ENCODE measurements at regions not wholly inside any gene's neighbourhood (a gene's known extent, or its start where the extent isn't known, plus 50 kb on each side); places are given as distances from the start of the nearest gene placed in this dataset.

DNA sequence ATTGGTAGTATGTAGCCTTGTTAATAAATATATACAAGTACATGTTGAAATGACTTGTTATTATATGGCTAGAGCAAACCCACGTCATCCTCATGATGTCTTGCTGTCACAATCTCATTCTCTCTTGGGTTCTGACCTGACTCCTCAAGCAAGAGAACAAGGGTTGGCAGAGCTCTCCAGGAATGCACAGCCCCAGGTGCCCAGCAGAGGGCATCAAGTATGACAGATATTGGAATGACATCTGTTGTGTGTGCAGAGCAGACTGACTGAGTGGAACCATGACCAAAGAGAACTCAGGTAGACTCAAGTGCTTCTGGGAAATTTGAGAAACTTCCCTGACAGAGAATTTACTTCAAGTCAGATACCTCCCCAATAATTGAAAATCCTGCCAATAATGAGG lies 90.6 kb downstream of the PAX1 start:
- TF ChIP-seq, protein P1, sequence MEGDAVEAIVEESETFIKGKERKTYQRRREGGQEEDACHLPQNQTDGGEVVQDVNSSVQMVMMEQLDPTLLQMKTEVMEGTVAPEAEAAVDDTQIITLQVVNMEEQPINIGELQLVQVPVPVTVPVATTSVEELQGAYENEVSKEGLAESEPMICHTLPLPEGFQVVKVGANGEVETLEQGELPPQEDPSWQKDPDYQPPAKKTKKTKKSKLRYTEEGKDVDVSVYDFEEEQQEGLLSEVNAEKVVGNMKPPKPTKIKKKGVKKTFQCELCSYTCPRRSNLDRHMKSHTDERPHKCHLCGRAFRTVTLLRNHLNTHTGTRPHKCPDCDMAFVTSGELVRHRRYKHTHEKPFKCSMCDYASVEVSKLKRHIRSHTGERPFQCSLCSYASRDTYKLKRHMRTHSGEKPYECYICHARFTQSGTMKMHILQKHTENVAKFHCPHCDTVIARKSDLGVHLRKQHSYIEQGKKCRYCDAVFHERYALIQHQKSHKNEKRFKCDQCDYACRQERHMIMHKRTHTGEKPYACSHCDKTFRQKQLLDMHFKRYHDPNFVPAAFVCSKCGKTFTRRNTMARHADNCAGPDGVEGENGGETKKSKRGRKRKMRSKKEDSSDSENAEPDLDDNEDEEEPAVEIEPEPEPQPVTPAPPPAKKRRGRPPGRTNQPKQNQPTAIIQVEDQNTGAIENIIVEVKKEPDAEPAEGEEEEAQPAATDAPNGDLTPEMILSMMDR (conservative IDR thresholded peaks at IDR 0.05; ENCODE audit: low read length): no peak; the same call in 1 of the 2 replicates
- no peak for DNase-seq (ENCODE audit: low read depth)

DNA sequence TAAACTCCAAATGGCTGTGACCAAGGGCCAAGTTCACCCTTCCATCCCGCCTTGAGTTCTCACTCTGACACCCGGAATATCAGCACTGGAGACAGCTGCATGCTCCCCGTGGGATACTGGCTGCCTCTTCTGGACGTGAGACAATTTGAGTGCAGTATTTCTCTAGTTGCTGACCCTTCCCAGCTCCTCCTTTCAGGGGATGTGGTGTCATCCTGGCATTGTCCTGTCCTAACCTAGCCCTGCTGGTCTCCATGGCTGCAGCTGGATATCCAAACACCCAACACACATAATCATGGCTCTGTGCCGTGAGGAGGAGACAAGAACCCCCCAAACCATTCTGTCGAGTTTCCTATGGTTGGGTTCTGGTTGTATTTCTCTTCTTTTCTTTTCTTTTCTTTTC lies 82.6 kb downstream of the PAX1 start:
- no peak overlapping the region for H3K4me3 ChIP-seq (ENCODE audit: low read length)
- DNase-seq (ENCODE audit: low read depth): no peak
- TF ChIP-seq, protein P1 (conservative IDR thresholded peaks at IDR 0.05; ENCODE audit: low read length): no peak

More for the DNA sequence above, 90.6 kb downstream of the PAX1 start:
- no peak overlapping the region for H3K4me3 ChIP-seq (ENCODE audit: low read length)

DNA sequence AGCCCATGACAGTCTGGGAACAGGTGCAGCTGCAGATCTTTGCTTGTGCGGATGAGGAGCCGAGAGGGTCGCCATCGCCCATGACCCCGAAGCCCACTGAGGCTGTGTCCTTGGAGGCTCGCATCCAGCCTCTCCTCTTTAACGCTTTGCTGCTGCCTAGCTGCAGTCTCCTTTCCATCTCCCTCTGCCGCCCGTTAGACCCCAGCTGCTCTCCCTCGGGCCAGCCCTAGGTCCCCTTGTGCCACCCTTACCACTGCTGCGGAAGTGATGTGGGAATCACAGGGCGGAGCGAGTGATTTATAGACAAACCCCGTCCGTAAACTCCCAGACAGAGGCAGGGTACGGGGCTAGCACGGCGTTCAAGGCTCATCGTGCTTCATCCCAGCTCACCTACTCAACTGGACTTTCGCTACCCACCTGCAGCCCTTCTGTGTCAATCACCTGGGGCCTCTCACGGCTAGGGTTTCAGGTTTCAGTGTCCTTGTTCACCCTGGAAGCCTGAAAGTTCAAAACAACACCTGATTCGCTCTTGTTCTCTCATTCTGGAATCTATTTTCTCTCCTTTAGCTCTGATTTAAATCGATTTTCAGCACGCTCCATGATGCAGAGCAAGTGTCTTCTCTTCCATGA lies 76.1 kb downstream of the PAX1 start:
- TF ChIP-seq, protein P1 (conservative IDR thresholded peaks at IDR 0.05; ENCODE audit: low read length): no peak
- H3K4me3 ChIP-seq (ENCODE audit: low read length): no peak overlapping the region
- no peak for DNase-seq (ENCODE audit: low read depth)

DNA sequence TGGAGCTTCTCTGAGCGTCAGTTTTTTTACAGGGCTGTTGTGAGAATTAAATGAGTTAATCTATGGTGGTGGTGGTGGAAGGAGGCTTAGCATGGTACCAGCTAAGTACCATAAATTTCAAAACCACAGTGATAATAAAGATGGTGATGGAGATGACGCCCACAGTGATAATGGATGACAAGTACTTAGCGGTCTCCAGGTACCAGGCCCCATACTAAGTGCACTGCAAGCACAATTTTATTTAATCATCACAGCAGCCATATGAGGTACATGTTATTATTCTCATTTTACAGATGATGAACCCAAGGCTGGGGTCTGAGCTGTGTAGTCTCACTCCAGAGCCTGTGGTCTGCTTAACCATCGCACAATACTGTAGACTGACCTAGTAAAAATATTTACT lies 75.1 kb downstream of the PAX1 start:
- TF ChIP-seq, protein P1 (conservative IDR thresholded peaks at IDR 0.05; ENCODE audit: low read length): no peak
- H3K4me3 ChIP-seq (ENCODE audit: low read length): no peak overlapping the region
- DNase-seq (ENCODE audit: low read depth): no peak
